ENCODE measurements at regions not wholly inside any gene's neighbourhood (a gene's known extent, or its start where the extent isn't known, plus 50 kb on each side); places are given as distances from the start of the nearest gene placed in this dataset.
"Not testable (repeated sequence)": the region's sequence is repeated elsewhere in the genome, so short reads cannot be mapped to it uniquely, and the experiment has no call there.

DNA sequence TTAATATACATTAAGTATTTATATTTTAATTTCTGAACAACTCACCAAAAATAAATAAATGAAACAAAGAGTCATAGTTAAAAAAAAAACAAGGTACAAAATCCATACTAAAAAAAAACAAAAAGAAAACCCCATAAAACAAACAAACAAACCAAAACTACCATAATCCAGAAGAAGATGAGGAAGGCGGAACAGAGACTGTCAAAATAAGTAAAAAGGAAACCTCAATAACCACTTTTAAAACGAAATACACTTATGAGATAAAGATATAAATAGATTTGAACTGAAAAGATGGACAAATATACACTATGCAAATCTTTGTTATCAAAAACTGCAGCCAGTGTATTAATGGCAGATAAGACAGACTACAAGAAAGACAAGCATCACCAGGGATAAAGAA lies 103.3 kb downstream of the POTEB3 start:
- TF ChIP-seq PBX3 (CRISPR knock-in tag; IDR thresholded peaks at IDR 0.05); ZNF274 (IDR thresholded peaks at IDR 0.05; ENCODE audit: low read length); ZNF274 (tag by site-specific recombination; IDR thresholded peaks at IDR 0.05; ENCODE audit: borderline replicate concordance); CTCF (tag by site-specific recombination; IDR thresholded peaks at IDR 0.05); PATZ1 (tag by site-specific recombination; IDR thresholded peaks at IDR 0.05); ZNF521 (tag by site-specific recombination; IDR thresholded peaks at IDR 0.05); REST (tag by site-specific recombination; IDR thresholded peaks at IDR 0.05); OVOL3 (tag by site-specific recombination; IDR thresholded peaks at IDR 0.05); ZNF837 (tag by site-specific recombination; IDR thresholded peaks at IDR 0.05); ZNF658 (tag by site-specific recombination; IDR thresholded peaks at IDR 0.05); ZNF184 (tag by site-specific recombination; IDR thresholded peaks at IDR 0.05); ZNF404 (tag by site-specific recombination; IDR thresholded peaks at IDR 0.05); ZNF211 (tag by site-specific recombination; IDR thresholded peaks at IDR 0.05; ENCODE audit: low read depth): not testable (repeated sequence)
- TF ChIP-seq, protein P1, sequence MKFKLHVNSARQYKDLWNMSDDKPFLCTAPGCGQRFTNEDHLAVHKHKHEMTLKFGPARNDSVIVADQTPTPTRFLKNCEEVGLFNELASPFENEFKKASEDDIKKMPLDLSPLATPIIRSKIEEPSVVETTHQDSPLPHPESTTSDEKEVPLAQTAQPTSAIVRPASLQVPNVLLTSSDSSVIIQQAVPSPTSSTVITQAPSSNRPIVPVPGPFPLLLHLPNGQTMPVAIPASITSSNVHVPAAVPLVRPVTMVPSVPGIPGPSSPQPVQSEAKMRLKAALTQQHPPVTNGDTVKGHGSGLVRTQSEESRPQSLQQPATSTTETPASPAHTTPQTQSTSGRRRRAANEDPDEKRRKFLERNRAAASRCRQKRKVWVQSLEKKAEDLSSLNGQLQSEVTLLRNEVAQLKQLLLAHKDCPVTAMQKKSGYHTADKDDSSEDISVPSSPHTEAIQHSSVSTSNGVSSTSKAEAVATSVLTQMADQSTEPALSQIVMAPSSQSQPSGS (tag by site-specific recombination; IDR thresholded peaks at IDR 0.05; ENCODE audit: low read depth): not testable (repeated sequence)

Measured in HEK293 (cell line).